HG02623 (cell line): ENCODE measurements at regions not wholly inside any gene's neighbourhood (a gene's known extent, or its start where the extent isn't known, plus 50 kb on each side); places are given as distances from the start of the nearest gene placed in this dataset.

Experiments
- ATAC-seq: cut with Tn5 transposase; IDR thresholded peaks from one replicate; pipeline ENCODE4 v1.9.1; 2021; ENCODE audit warnings: moderate library complexity; ENCODE audit not compliant: unreplicated experiment

DNA sequence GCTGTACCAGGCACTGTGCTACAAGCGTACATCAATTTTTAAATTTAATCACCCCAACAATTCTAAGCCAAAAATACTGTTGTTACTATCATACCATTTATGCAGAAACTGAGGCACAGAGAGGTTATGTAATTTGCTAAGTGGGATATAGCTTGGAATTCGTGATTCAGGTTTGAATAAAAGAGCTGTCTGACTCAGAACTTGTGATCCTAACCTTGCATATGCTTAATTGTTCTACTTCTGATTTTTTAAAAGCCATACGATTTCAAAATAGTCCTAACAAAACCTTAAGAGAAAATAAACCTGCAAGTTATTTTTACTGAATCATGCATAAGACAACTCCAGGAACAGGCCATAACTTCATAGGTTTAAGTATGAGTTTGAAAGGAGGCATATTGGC, 498.0 kb upstream of the CFAP20DC start:
- no peak for ATAC-seq

GRCh38 chr3:59546522-59546921, 496.7 kb upstream of the CFAP20DC start:
- no peak for ATAC-seq

- ATAC-seq: no peak
Measured at GRCh38 chr3:59545374-59545773, 495.5 kb upstream of the CFAP20DC start.

DNA sequence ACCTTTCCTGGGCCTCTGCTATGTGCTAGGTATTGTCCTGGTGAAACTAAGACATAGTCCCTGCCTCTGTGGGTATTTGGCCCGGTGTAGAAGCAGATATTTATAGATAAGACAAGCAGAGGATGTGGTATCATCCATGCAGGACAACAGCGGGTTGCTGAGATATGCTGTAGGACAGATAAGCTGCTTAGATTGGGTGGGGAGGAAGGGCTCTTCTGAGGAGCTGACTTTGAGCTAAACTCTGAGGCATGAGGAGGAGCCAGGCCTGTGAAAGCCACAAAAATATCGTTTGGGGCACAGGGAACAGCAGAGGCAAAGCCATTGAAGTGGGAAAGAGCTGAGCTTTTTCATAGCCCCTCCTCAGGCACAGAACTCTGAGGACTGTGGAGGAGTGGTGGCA, 492.5 kb upstream of the CFAP20DC start:
- ATAC-seq: no peak

- ATAC-seq: peak; percentile 82
Measured at GRCh38 chr3:59540696-59541095, 490.9 kb upstream of the CFAP20DC start.

DNA sequence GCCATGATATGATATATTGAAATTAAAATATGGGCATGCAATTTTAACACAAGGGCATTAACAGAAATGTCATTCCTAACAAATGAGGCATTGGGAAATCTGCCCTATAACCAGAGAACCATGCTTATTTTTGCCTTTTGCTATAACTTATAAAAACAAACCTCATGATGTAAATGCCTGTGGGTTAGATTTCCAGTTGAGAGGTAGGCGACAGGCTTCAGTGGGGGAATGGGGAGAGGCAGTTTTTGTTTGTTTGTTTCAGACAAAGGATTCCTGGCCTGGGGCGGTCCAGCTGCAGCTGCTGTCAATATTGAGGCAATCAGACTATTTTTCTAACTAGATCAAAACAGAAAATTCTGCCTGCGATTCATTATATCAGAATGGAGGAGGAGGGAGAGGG, 490.4 kb upstream of the CFAP20DC start:
- ATAC-seq: no peak

DNA sequence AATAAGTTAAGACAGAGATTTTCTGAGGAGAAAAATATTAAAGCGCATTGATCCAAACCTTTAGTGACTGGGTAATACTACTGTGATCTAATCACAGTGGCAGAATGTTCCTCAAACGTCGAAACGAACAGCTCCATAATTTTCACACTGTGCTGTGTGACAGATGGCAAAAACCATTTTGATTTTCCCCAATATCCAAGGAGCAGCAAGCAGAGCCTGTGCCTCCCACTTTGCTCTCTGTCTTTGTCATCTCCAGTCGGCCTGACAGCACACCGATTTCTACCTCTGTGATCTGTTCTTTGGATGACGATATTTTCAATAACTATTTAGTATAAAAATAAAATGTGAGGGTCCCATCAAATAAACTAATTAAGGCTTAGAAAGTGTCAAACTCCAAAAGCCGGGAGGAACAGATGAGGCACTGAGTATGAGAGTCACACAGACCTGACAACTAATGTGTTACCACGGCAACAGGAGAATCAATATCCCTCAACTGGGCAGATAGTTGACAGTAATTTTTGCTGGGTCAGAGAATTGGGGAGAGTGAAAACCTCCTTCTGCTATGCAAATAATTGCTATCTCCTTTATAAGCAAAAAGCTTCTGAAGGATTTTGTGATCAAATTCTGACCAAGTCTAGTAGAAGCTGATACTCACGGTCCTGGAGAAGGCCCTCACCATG, 489.1 kb upstream of the CFAP20DC start:
- no peak for ATAC-seq

DNA sequence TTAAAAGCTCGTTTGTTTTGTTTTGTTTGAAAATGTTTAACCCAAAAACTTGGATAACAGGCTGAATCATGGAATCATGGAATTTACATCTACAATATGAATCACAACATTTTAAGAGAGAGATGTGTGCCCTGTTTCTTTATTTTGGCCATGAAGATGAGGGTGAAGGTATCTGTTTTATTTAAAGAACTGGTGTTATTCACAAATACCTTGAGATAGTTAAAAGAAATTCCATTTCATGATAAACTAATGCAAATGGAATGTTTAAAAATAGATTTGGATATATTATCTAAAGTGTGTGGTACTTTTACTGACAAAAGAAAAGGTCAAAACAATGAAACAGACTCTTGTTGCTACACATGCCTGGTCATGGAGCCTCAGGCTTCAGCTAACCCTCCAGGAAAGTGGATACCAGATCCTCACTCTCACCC, 486.0 kb upstream of the CFAP20DC start:
- ATAC-seq: no peak

DNA sequence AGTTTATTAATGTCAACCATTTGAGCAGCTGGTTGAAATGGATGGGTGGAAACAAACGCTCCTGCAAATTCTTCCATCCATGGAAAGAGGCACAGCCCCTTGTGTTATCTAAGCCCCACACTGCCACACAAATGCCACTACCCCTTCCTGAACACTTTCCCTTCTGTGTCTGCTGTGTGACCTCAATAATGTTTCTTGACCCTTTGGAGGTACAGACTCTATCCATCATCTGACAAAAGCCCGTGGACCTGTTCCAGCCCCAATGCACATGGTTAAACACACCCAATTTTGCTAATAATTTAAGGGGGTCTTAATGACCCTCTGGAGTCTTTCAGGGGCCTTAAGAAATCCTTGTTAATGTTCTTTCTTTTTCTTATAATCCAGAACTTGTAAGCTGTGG, 482.2 kb upstream of the CFAP20DC start:
- no peak for ATAC-seq

DNA sequence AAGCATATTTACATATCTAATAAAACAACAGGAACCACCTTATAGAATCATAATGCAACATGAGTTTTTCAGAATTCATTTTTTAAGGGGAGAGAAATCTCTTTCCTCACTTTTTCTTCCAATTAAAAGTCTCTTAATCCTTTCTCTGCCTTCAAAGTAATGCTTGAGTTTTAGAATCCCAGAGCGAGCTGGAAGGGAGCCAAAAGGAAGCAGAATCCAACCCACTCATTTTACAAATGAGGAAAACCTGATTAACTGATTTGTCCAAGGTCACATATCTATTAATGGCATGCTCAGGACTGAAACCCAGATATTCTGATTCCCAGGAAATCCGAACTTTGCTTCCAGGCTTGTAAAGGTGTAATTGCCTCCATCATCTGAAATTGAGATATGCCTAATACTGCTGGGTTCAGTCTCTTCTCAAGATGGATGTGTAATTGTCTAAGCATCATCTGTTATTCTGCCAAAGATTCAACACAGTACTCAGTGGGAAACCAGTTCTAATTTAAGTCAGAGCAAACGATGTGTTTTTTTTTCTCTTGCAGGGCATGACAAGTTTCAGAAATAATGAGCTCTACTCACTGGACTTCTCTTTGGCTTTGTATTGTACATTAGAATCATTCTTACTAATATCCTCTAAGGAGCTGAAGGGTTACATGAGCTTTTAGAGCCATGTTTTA, 481.4 kb upstream of the CFAP20DC start:
- no peak for ATAC-seq

DNA sequence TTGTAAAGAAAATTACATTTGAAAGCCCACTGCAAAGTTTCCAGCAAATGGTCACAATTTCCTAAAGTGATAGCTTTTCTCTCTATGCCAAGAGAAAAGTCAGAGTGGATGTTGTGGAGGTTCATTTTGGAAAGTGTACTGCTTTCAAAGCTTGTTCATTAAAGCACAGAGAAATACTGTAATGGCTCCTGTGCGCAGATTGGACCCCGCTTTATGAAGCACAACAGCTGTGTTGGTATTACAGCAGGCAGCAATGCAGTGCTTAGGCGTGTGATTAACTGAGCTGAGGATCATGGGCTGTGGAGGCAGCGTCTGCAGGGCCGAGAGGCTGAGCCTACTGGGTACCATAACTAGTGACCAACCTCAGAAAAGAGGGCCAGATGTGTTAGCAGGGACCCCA, 478.4 kb upstream of the CFAP20DC start:
- no peak for ATAC-seq

DNA sequence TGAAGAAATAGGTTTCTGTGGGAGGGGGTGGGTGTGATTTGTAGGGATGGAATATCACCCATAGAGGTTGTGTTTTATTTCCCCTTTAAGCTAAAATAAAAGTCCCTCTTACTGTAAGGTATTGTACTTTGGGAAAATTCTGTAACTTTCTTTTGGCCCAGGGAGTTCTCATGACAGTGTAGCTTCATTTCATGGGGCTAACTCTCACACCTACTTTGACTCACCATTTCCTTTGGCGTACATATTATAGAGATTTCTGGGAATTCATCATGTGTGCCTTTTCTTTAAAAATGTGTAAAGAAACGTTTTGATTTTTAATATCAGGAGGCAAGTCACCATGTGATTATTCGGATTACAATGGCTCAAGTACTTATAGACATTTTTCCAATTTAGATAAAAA, 477.7 kb upstream of the CFAP20DC start:
- no peak for ATAC-seq

GRCh38 chr3:59526999-59527398, 477.2 kb upstream of the CFAP20DC start:
- ATAC-seq: no peak

DNA sequence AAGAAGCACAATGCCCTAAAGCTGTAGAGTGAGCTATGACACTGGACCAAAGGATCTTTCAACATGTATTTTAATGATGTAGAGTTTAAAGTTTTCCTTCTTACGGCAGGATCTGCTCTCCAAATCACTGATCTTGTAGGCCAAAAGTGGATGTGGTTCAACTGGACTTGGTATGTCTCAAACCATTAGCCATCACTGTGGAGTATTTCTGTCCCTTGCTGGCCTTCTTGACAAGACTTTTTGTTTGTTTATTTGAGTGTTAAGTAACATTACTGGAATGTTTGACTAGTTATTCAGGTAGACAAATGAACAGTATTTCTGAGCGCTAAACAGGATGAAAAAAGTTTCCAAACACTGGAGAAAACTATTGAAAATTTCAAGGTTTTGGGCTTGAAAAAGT, 472.7 kb upstream of the CFAP20DC start:
- ATAC-seq: no peak

DNA sequence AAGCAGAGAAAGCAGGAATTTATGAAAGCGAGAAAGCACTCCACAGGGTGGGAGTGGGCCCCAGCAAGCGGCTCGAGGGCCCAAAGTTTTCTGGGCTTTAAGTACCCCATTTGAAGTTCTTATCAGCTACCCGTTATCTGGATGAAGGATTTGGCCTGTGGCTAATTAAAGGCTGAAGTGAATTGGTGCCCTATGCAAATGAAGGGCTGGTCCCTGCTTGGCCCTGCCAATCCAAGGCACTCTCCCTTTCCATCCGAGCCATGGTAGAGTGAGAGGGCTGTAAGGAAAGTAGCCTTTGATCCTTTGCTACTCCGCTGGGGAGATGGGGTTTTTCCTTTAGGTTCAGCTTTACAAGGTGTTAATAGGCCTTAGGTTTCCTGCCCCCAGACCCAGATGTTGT, 469.3 kb upstream of the CFAP20DC start:
- ATAC-seq: no peak

DNA sequence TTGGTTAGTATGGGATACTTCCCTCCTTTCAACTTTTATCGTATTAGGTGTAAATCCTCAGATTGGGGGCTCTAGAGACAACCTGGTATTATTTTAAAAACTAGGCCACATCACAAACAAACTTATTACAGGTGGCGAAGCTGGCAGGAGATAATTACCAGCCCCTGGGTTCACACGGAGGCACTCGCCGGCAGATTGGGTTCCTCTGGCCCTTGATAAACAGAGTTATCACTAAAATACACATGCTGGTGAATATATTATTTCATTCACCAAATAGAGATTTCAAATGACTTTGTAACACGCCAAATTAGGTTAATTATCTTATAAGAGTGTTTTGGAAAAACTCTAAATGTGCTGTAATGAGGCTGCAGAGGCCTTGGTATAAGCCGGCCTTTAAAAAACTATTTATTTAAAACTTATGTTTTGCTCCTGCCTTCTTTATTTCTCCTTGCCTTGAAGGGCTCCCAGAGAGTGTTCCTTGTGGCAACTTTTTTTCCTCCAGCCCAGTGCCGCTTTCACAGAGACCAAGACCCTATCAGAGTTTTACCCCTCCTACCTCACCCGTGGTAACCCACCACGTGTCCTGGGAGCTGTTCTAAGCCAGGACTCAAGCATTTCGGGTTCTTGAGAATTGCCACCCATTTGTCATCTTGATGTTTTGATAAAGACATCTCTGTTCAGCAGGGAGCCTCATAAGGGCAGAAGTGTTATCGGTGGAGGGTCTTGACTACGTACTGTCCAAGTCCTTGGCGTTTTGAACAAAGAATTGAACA, 468.6 kb upstream of the CFAP20DC start:
- no peak for ATAC-seq

GRCh38 chr3:59517388-59517787, 467.6 kb upstream of the CFAP20DC start:
- no peak for ATAC-seq

DNA sequence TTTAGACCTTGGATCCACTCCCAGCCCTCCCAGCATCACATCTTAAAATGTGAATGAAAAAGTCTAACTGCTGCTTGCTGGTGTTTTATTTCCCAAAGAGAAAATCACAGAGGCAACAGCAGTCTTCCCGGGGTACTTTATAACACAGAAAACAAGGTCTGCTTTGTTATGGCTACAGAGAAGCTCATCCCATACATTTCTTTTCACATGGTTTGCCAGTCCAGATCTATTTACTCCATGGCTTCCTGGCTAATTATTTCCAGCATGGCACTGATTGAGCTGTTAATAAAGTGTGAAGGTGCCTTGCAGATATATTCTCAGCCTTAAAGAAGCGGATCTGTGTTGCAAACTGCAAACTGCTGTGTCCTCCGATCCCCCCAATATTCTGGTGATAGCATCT, 466.1 kb upstream of the CFAP20DC start:
- no peak for ATAC-seq

- ATAC-seq: no peak
Measured at GRCh38 chr3:59514865-59515482, 465.1 kb upstream of the CFAP20DC start.

DNA sequence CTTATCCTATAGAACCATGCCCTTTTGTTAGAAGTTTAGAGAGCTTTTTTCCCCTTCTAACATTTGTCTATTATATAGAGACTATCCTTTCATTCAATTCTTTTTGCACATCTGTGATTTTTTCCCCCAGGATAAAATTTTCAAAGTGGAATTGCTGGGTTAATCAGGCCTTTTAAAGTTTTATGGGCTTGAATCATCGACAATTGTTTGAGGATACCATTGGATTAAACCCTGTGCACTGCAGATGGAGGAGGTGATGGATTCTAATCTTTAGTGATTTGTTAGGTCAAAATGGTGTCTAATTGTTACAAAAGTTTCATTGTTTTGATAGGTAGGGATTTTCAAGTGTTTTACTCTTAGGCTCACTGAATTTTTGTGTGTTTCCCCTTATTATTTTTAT, 463.7 kb upstream of the CFAP20DC start:
- ATAC-seq: no peak

DNA sequence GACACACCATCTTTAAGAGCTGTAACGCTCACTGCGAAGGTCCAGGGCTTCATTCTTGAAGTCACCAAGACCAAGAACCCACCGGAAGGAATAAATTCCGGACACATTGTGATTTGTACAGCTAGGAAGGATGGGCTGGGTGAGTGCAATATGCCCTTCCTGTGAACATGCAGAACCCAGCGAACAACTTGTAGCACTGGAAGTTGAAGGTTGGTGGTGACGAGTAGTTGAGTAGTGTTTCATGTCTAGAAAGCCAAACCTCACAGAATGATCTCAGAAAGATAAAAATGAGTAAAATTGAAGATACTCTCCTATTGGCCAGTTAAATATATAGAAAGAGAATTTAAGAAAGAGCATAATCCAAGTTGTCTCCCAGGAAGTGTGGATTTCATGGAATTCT, 462.2 kb upstream of the CFAP20DC start:
- no peak for ATAC-seq

DNA sequence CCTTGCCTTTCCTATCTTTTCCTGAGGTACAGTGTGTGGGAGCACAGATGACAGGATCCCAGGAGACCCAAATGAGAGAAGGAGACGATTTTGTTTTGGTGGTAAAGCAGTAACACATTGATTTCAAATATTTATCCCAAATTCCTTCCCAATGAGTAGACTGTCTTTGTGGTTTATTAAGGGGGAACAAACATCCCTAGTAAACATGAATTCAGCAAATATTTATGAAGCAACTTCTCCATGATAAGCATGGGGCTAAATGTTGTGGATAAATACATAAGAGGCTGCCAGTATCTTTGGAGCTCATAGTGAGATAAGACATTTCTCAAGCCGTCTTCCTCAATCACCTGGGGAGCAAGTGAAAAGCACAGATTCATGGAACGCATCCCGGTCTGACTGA, 460.8 kb upstream of the CFAP20DC start:
- no peak for ATAC-seq
